GM23338 (cell line): ENCODE measurements at regions not wholly inside any gene's neighbourhood (a gene's known extent, or its start where the extent isn't known, plus 50 kb on each side); places are given as distances from the start of the nearest gene placed in this dataset.

ENCODE experiments used
- ATAC-seq: fragments of 200-7000 bp; cut with Tn5 transposase; 3 replicates; pipeline ENCODE4 v1.9.1; 2020
- DNase-seq: peaks from one replicate; pipeline ENCODE4 v3.0.0-alpha.2; 2015; ENCODE audit warnings: low spot score
- H2AFZ ChIP-seq: fragments of 200-600 bp; sonication (generic); 2 replicates; pipeline ENCODE4 v1.8.0; 2016; ENCODE audit warnings: antibody characterized with exemption, mild to moderate bottlenecking, moderate library complexity
- H3F3A ChIP-seq: fragments of 200-600 bp; sonication (generic); replicated peaks from 2 replicates; pipeline ENCODE4 v1.8.0; 2017; ENCODE audit warnings: antibody characterized with exemption, mixed run types, low read depth
- H3K27ac ChIP-seq: fragments of 200-600 bp; sonication (generic); 2 replicates; pipeline ENCODE4 v1.6.1; 2016; ENCODE audit warnings: low read depth
- H3K27me3 ChIP-seq: fragments of 200-600 bp; sonication (generic); 2 replicates; pipeline ENCODE4 v1.8.0; 2016; ENCODE audit warnings: mild to moderate bottlenecking, mixed run types, moderate library complexity; ENCODE audit not compliant: insufficient read depth
- H3K36me3 ChIP-seq: fragments of 200-600 bp; sonication (generic); 2 replicates; pipeline ENCODE4 v1.8.0; 2016; ENCODE audit warnings: mild to moderate bottlenecking; ENCODE audit not compliant: insufficient read depth
- H3K4me1 ChIP-seq: fragments of 200-600 bp; sonication (generic); 2 replicates; pipeline ENCODE4 v1.8.0; 2016; ENCODE audit warnings: mild to moderate bottlenecking, moderate library complexity; ENCODE audit not compliant: insufficient read depth
- H3K4me2 ChIP-seq: fragments of 200-600 bp; sonication (generic); 2 replicates; pipeline ENCODE4 v1.7.1; 2017; ENCODE audit warnings: mixed run types
- H3K4me3 ChIP-seq: fragments of 200-600 bp; sonication (generic); 2 replicates; pipeline ENCODE4 v1.6.1; 2016; ENCODE audit warnings: mixed run types
- H3K79me2 ChIP-seq: fragments of 200-600 bp; sonication (generic); replicated peaks from 2 replicates; pipeline ENCODE4 v1.8.0; 2017; ENCODE audit warnings: mild to moderate bottlenecking; ENCODE audit not compliant: insufficient read depth
- H3K9me2 ChIP-seq: fragments of 200-600 bp; sonication (generic); 2 replicates; pipeline ENCODE4 v1.8.0; 2017; ENCODE audit not compliant: insufficient read depth
- H4K20me1 ChIP-seq: fragments of 200-600 bp; sonication (generic); replicated peaks from 2 replicates; pipeline ENCODE4 v1.8.0; 2017; ENCODE audit warnings: mild to moderate bottlenecking; ENCODE audit not compliant: insufficient read depth
- H3K27ac Mint-ChIP-seq: 2 replicates; pipeline ENCODE4 v1.8.0; 2020; ENCODE audit warnings: inconsistent platforms, mild to moderate bottlenecking, moderate library complexity, mixed read lengths
- H3K27me3 Mint-ChIP-seq: 3 replicates; pipeline ENCODE4 v1.8.0; 2022; ENCODE audit warnings: low read depth, mild to moderate bottlenecking, moderate library complexity, mixed read lengths, inconsistent platforms; ENCODE audit not compliant: insufficient read depth, poor library complexity
- H3K36me3 Mint-ChIP-seq: 3 replicates; pipeline ENCODE4 v1.8.0; 2021; ENCODE audit warnings: low read depth, mild to moderate bottlenecking, inconsistent platforms, moderate library complexity, mixed read lengths
- H3K4me1 Mint-ChIP-seq: 3 replicates; pipeline ENCODE4 v1.8.0; 2020; ENCODE audit warnings: mild to moderate bottlenecking, inconsistent platforms, mixed read lengths
- H3K4me3 Mint-ChIP-seq: 3 replicates; pipeline ENCODE4 v1.8.0; 2021; ENCODE audit warnings: moderate library complexity, mild to moderate bottlenecking, inconsistent platforms, mixed read lengths
- H3K9me3 Mint-ChIP-seq: 3 replicates; pipeline ENCODE4 v1.8.0; 2020; ENCODE audit warnings: moderate library complexity, mild to moderate bottlenecking, inconsistent platforms, mixed read lengths
- CREB1 ChIP-seq: fragments of 250-450 bp; sonication (Bioruptor Pico); IDR thresholded peaks from 2 replicates; pipeline ENCODE4 v1.5.0; 2020; ENCODE audit warnings: low read depth, mild to moderate bottlenecking, moderate library complexity
- ETS1 ChIP-seq: IDR thresholded peaks from 2 replicates; pipeline ENCODE4 v1.6.1; 2016; ENCODE audit warnings: antibody characterized with exemption
- EZH2phosphoT487 ChIP-seq: fragments of 200-600 bp; sonication (generic); IDR thresholded peaks from one replicate; pipeline ENCODE4 v1.8.1; 2018; ENCODE audit warnings: antibody characterized with exemption; ENCODE audit not compliant: unreplicated experiment
- JUNB ChIP-seq: IDR thresholded peaks from one replicate; pipeline ENCODE4 v1.6.1; 2016; ENCODE audit warnings: antibody characterized with exemption; ENCODE audit not compliant: unreplicated experiment
- NANOG ChIP-seq: IDR thresholded peaks from 2 replicates; pipeline ENCODE4 v1.6.1; 2016; ENCODE audit warnings: antibody characterized with exemption, borderline replicate concordance
- POLR2AphosphoS5 ChIP-seq: IDR thresholded peaks from 2 replicates; pipeline ENCODE4 v1.6.1; 2016; ENCODE audit warnings: antibody characterized with exemption, low read depth
- REST ChIP-seq: IDR thresholded peaks from one replicate; pipeline ENCODE4 v1.6.1; 2018; ENCODE audit warnings: antibody characterized with exemption; ENCODE audit not compliant: unreplicated experiment
- STAT1 ChIP-seq: IDR thresholded peaks from one replicate; pipeline ENCODE4 v1.6.1; 2016; ENCODE audit warnings: antibody characterized with exemption; ENCODE audit not compliant: unreplicated experiment

- TF ChIP-seq POLR2AphosphoS5 (no peak), REST (no peak), EZH2phosphoT487 (no peak), JUNB (no peak), CREB1 (CRISPR knock-in tag) (no peak), ETS1 (no peak), NANOG (no peak), STAT1 (no peak)
Measured at GRCh38 chr19:28847468-28847867, 365.5 kb downstream of the UQCRFS1 start (continued).

- Histone ChIP-seq H3K36me3 (no peaks in the 10 kb centered on the region), H4K20me1 (no peaks in the 10 kb centered on the region), H2AFZ (no peak overlapping the region), H3K4me3 (no peak overlapping the region), H3K79me2 (no peaks in the 10 kb centered on the region), H3K9me2 (0 out of 2 replicates have a peak, but pooled peaks cover 12% of the 10 kb centered on the region), H3F3A (no peaks in the 10 kb centered on the region), H3K27ac (no peak overlapping the region), H3K4me2 (no peak overlapping the region), H3K4me1 (peaks cover 8% of the 10 kb centered on the region), H3K27me3 (no peaks in the 10 kb centered on the region)
- TF ChIP-seq STAT1 (no peak), ETS1 (no peak), POLR2AphosphoS5 (no peak), JUNB (no peak)
- Mint-ChIP-seq H3K27ac (no peak overlapping the region), H3K36me3 (no peaks in the 10 kb centered on the region), H3K4me3 (no peak overlapping the region), H3K4me1 (peaks cover 7% of the 10 kb centered on the region), H3K27me3 (no peaks in the 10 kb centered on the region), H3K9me3 (no peaks in the 10 kb centered on the region; the same call in 2 of the 3 replicates)
- DNase-seq (no peak), ATAC-seq (no peak)
Measured at GRCh38 chr19:28846094-28846812, 366.7 kb downstream of the UQCRFS1 start.
